HG03039 (cell line): ENCODE measurements at regions not wholly inside any gene's neighbourhood (a gene's known extent, or its start where the extent isn't known, plus 50 kb on each side); places are given as distances from the start of the nearest gene placed in this dataset.
"Not testable (repeated sequence)": the region's sequence is repeated elsewhere in the genome, so short reads cannot be mapped to it uniquely, and the experiment has no call there.

Experiments
- ATAC-seq: cut with Tn5 transposase; IDR thresholded peaks from one replicate; pipeline ENCODE4 v1.9.1; 2021; ENCODE audit warnings: mild to moderate bottlenecking, moderate library complexity; ENCODE audit not compliant: unreplicated experiment

DNA sequence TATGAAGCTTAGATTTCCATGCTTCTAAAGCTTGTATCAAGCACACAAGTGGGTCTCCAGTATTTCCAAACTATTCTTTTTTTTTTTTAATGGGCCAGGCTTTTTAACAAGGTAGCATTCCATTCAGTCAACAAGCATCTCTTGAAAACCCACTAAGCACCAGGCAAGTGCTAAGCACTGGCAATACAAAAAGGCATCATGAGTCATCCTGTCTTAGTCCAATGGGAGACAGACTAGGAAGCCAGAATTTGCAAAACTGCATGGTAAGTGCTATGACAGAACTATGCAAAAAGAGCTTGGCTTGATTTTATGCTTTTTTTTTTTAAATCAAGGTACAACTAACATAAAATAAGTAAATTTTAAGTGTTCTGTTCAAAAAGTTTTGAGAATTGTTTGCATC lies 109.3 kb upstream of the DST start:
- ATAC-seq = no peak

DNA sequence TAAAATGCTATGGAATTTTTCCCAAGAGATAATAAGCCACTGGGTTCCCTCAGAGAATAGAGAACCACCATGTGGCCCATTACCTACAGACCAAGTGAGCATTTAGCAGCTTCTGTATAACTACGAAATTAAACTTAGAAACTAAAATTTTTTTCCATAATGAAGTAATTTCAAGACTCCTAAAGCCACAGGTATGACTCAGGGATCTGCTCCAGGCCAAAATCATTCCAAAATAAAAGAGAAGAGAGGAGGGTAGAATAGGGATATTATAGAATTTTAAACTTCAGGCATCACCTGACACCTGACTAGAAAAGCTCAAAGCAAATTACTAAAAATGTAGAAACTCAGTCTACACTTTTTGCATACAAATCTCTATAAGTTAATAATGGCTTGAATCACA lies 108.9 kb upstream of the DST start:
- ATAC-seq = no peak

DNA sequence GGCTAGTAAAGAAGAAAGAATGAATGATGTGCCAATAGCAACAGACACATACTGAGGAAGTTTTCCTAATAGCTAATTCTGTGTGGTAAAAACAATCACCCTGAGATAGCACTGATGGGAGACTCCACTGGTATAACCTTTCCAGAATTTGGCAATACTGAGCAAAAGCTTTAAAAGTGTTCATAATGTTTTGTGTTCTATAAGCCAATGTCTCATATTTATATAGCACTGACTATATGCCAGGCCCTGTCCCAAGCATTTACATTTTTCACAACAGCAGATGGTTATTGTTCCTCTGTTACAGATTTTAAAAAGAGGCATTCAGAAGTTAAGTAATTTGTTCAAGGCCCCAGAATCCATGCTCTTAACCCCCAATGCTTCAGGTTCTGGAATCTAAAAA lies 108.0 kb upstream of the DST start:
- no peak for ATAC-seq

DNA sequence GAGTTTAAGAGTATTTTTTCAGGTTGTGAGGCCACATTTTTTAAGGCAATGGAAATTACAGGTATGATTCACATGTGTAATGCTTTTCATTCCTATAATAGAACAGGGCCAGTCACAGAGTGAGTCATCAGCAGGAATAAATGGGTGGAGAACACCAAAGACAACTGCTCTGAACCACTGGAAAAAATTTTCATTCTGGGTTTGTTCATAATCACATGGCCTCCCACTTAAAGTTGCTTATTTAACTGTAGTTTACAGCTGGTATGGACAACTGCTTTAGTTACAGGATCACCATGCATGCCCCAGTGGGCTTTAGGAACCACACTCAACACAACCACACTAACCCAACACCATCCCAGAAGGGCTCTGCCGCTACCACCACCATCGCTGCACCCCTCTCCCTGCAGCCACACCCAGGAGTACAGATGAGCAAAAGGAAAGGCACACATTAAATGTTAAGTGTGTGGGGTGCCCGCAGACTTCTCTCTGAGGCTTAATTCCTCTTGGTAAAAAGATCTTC lies 107.0 kb upstream of the DST start:
- ATAC-seq = no peak

DNA sequence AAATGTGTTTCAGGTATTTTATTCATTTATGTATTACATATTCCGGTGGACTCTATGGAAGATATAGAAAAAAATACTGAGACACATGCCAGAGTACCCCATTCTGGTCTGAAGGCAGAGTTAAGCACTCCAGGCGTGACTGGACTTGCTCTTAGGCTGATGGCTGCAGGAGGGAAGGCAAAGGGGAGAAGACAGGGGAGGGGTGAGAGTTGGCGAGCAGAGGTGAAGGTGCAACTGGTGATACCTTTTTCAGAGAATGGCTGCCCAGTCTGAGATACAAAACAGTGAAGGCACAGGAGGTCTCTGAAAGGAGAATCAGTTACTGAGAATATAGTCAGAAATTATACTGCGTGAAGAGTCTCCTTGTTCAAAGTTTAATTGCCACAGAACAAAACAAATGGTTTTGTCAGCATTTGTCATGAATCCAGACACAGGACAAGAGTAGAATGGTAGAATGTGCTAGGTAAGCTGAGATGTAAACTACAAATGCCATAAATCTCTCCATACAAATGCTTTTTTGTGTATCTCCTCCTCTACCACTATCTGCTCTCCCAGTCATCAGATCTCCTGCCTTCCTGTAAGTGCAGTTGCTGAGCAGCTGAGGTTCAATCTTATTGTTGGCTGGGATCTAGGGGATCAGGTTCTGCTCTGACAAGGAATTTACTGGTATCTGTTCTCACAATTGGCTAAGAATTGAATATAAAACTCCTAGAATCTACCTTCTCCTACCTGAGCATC lies 104.2 kb upstream of the DST start:
- ATAC-seq = no peak

DNA sequence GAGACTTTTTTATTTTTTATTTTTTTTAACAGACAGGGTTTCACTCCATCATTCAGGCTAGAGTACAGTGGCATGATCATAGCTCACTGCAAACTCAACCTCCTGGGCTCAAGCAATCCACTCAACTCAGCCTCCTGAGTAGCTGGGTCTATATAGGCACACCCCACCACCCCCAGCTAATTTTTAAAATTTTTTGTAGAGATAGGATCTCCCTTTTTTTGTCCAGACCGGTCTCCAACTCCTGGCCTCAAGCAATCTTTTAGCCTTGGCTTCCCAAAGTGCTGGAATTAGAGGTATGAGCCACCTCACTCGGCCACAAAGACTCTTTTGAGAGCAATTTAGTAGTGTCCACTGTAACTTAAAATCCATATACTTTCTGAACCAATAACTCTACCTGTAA lies 103.3 kb upstream of the DST start:
- ATAC-seq = no peak

DNA sequence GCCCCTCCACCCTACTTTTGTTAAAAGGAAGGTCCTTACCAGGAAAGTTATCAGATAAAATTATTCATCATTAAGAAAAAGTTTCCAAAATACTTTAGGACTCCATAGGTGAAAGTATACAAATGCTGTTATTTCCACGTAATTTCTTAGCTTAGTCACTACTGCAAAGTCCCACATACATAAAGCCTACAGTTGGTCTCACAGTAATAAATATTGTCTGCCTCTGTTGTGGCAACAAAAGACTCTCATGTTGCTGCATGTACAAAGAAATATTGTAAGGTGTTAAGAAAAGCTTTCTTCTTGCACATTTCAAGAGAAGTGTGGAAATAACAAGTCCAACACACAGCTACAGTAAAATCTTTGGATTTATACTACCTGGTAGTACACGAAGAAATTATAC lies 102.4 kb upstream of the DST start:
- ATAC-seq = no peak

DNA sequence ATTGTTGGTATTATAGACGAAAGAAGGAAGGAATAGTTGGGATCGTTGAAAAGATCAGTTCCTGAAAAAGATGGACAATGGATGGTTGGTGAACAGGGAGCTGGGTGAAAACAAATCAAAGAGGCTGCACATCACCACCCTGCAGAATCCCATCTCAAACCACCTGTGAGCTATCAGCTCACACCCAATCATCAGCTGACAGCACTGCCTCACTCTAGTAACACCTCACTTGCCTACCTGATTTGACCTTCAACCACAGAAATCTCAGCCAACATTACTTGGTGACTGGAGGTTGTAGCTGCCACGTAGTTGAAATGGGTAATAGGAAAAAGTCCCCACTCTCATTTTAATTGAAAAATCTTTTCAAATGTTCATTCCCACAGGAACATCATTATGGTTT lies 101.8 kb upstream of the DST start:
- no peak for ATAC-seq

DNA sequence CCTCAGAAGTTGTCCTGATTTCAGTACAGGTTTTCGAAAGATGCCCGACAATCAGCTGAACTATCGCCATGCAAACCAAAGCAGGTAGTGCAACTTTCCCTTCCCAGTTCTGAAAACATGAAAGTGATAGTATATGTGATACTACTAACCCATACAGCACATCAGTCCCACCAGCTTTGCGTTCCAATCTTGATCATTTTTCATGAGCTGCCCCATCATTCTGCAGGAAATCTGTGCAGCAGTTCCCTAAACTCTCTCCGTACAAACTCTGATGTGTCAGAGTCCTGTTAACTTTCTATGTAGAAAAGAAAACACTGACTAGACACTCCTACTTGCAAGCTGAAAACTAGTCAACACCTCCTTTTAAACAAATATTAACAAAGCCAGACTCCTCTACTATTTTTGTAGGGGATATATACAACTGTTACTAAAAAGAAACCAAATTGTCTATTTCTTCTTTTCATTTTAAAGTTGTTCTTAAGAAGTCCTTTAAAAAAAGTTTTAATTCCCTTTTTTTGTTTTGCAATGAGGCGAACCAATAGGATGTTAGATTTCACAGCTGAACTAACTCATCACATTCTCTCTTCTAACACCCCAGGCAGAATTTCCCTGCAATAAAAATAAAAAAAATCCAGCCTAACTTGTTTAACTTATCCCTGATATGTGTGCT lies 99.6 kb upstream of the DST start:
- no peak for ATAC-seq

DNA sequence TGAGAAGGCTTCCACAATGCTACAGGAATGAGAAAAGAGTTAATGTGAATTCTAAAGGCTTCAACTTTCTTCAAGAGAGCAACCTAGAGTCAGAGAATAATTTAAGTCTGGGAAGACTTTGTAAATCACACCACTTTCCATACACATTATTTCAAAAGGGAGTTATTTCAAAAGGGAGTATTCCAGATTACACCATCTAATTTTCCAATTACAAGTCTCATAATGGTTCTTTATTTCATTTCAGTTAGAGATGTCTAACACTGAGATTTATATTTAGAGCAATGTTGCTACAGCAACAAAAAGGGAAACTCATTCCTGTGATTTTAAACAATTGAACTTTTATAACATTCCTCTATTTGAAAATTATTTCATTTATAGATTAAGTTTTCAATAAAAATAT lies 98.8 kb upstream of the DST start:
- ATAC-seq = no peak

DNA sequence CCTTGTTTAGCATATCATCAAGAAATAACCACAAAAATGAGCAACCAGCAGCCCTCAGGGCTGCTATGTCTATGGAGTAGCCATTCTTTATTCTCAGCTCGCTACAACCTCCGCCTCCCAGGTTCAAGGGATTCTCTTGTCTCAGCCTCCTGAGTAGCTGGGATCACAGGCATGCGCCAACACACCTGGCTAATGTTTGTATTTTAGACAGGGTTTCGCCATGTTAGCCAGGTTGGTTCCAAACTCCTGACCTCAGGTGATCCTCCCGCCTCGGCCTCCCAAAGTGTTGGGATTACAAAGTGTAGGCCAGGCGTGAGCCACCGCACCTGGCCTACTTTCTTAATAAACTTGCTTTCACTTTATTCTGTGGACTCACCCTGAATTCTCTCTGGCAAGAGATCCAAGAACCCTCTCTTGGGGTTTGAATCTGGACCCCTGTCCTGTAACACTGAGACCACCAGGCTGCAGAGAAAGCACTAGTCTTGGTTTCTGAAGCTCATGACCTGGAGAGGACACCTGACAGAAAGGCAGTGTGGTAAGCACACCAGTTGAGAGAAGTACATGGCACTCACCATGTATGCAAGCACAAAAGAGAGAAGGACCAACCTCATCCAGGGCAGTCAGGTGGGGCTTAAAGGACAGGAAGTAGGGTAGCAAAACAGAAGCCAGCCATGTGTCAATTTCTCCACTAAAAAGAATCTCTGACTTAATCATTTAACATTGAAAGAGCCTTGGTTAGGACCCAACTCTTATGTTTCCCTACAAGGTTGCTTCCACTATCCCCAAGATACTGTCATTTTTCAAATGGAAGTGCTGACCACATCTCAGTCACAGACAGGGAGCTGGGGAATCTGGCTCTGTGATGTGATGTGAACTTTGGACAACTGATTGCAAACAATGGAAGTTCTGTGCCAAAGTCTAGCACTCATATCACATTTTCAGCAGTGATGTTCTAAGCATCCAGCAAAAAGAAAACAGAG lies 97.4 kb upstream of the DST start:
- no peak for ATAC-seq

DNA sequence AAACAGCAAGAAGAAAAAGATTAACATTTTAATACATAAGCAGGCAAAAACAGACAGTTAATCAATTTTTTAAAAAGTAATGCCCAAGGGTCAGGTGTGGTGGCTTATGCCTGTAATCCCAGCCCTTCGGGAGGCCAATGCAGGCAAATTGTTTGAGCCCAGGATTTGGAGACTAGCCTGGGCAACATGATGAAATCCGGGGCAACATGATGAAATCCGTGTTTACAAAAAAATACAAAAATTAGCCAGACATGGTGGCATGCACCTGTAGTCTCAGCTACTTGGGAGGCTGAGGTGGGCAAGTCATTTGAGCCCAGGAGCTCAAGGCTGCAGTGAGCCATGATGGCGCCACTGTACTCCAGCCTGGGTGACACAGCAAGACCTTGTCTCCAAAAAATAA lies 94.1 kb upstream of the DST start:
- no peak for ATAC-seq

DNA sequence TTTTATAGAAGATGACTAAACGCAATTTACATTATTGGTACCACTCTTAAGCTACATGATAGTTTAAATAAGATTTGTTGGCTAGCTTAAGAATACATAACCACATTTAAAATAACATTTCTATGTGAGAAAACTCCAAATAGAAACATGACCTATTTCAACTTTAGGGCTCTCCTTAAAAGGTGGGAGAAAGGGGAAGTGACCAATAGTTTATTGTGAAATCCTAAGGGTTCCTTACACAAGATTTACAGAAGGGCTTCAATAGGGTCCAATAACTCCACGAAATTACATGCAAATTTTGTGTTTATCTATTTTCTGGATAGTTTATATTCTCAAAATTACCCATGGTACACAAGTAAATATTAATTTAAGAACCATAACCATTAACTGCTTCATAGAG lies 91.6 kb upstream of the DST start:
- ATAC-seq = no peak

DNA sequence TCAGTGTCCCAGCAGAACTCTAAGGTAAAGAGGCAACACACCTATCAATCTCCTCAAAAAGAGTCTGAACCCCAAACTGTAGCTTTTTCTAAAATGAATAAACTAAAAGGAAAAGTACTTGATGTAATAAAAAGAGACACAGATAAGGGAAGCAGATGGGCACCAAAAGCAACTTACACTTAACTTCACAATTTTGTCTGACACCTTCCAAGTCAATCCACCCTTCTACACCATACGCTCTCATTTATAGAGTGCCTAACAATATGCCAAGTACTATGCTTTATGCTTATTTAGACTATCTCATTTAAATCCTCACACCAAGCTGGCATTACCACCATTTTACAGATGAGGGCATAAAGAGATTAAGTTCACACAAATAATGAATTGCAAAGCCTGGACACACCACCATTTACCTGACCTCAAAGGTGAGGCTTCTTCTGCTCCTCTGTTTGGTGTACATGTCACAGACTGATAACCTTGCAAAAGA lies 90.6 kb upstream of the DST start:
- no peak for ATAC-seq

DNA sequence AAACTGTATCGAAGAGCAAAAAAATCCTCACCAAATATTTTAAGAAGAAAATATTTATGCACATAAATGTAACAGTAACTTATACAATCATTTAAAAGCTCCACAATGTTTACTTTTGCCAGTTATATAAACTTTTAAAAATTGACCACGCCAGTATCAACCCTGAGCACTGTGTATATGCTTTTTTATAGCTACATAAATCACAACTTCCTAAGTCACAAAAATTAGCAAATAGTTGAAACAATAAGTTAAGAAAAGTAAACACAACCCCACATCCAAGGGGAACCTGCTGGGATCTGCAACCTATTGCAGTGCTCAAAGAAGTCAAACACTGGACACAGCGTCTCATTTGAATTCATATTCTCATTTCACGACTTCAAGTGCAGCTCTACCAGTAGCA lies 89.8 kb upstream of the DST start:
- ATAC-seq = no peak

DNA sequence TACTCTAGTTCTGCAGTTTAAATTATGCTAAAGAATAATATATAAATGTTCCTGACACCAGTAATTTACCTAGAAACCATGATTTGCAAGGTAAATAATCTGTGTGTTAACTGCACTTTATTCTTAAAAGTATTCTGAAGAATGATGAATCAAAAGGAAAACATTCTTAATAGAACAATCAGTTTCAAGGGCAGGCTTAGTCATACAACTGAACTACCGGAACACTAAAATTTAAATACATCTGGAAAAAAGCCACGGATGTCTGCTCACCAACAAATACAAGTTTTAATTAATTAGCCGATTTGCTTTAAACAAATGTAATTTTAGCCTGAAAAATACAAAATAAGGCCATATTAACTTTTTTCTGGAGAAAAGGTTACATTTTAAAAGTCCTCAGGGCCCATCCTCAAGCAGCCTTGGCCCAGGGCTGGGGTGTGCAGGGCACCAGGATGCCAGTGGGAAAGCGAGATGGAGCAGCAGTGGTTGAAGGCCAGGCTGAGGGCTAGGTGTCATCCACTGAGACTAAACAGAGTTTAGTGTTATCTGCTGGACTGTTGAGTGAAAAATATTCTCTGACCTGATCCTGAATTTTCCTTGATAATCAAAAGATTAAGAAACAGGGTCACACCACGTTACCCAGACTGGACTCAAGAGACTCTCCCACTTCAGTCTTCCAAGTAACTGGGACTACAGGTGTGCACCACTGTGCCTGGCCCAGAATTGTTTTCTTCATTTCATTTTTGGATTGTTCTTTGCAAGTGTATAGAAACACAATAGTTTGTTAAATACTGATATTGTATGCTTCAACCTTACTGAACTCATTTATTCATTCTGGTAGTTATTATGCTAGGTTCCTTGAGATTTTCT lies 88.2 kb upstream of the DST start:
- ATAC-seq = no peak

DNA sequence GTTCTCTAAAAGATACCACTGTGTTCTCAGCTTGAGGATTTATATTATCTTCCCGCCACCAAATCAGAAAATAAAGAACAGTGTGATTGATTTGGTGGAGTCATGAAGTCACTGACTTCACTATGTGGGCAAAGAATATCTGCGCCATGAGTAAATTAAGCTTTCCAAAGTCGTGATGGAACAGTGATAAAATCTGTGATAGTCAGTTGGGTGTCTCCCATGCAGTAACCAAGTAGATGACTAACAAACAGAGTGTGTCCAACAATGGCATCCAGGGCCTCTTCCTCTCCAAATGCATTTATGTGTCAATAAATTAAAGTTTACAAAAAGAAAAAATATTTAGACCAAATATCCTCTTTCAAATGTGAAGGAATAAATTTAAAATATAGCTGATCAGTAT lies 87.0 kb upstream of the DST start:
- no peak for ATAC-seq

DNA sequence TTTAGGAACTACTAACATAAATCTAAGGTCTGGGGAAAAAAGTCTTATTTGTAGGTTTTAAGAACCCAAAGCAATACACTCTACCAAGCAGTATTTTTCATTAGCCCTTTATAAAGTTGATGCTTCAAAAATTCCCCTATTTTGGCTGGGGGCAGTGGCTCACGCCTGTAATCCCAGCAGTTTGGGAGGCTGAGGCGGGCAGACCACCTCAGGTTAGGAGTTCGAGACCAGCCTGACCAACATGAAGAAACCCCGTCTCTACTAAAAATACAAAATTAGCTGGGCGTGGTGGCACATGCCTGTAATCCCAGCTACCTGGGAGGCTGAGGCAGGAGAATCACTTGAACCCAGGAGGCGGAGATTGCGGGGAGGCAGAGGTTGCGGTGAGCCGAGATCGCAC lies 86.5 kb upstream of the DST start:
- ATAC-seq = not testable (repeated sequence)

DNA sequence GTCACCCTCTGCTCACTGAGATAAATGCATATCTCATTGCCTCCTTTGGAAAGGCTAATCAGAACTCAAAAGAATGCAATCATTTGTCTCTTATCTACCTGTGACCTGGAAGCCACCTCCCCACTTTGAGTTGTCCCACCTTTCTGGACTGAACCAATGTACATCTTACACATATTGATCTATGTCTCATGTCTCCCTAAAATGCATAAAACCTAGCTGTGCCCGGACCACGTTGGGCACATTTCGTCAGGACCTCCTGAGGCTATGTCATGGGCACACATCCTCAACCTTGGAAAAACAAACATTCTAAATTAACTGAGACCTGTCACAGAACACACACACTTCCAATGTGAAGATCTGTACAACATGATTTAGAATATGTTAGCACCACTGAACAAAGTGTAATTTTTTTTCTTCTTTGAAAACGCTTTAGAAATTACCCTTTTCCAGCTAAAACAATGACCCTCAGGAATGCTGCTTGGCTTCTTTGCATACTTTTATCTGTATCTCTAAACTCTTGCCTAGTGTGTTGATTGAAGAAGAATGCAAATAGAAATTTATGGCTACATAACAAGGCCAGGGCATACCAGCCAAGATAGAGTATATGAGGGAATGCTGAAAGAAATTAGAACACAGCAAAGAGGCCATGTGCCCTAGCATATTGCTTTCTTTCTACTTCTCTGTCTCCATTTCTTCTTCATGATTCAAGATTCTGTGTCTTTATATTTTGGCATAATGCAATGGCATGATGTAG lies 84.6 kb upstream of the DST start:
- ATAC-seq = no peak

DNA sequence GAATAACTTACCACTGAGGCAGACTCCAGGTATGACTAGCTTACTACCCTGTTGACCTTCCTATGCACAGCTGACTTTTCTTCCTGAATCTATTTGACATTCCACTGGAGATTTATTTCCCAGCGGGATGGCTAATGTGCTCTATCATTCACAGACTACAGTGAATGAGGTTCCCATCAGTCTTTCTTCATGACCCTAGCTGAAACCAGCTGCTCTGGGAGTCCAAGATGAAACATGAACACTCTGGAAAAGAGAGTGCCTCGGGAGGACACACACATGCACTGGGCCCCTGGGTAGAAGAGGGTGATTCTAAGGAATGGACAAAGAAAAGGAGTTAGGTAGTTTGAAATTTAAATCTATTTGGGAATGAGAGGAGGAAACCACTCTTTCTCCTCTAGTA lies 82.6 kb upstream of the DST start:
- no peak for ATAC-seq
